T-helper 1 cell treated with Interleukin-12 subunit alpha and Interleukin-12 subunit beta and Interleukin-4 antibody, amounts not matched to agents 30 ng/mL and 1 ng/mL, for 36 hours (primary cell): ENCODE measurements at regions not wholly inside any gene's neighbourhood (a gene's known extent, or its start where the extent isn't known, plus 50 kb on each side); places are given as distances from the start of the nearest gene placed in this dataset.

ENCODE experiments used
- intact Hi-C: fragments of 100-400 bp; cut with micrococcal nuclease; formaldehyde crosslinking; loops from one replicate; pipeline ENCODE4 v1.15.1; 2024

GRCh38 chr2:6771634-6772611 is 93.8 kb downstream of the CMPK2 start:
- intact Hi-C loops = loop anchor here (10.0 kb wide), 1 partner anchor 1407 kb away; no protein-coding TSS in a partner anchor

GRCh38 chr2:6773007-6773693 is 92.6 kb downstream of the CMPK2 start:
- intact Hi-C loops = loop anchor here (10.0 kb wide), 1 partner anchor 1408 kb away; no protein-coding TSS in a partner anchor

- intact Hi-C loops = loop anchor here (10.0 kb wide), 1 partner anchor 1409 kb away; no protein-coding TSS in a partner anchor
These were observed 92.0 kb downstream of the CMPK2 start for GRCh38 chr2:6773694-6774044.

- intact Hi-C loops = loop anchor here (10.0 kb wide), 1 partner anchor 1411 kb away; no protein-coding TSS in a partner anchor
These were observed 89.6 kb downstream of the CMPK2 start for GRCh38 chr2:6776125-6776524.

GRCh38 chr2:6777626-6778025 is 88.1 kb downstream of the CMPK2 start:
- intact Hi-C loops = loop anchor here (10.0 kb wide), 1 partner anchor 1413 kb away; no protein-coding TSS in a partner anchor

- intact Hi-C loops = no loop called here
These were observed 84.9 kb downstream of the CMPK2 start for GRCh38 chr2:6780765-6781274.

GRCh38 chr2:6782517-6783237 is 83.0 kb downstream of the CMPK2 start:
- intact Hi-C loops = no loop called here

GRCh38 chr2:6783238-6783614 is 82.5 kb downstream of the CMPK2 start:
- intact Hi-C loops = no loop called here

GRCh38 chr2:6784291-6784690 is 81.4 kb downstream of the CMPK2 start:
- intact Hi-C loops = no loop called here

GRCh38 chr2:6785493-6785892 is 80.2 kb downstream of the CMPK2 start:
- intact Hi-C loops = no loop called here

- intact Hi-C loops = no loop called here
These were observed 78.3 kb downstream of the CMPK2 start for GRCh38 chr2:6787376-6787775.

- intact Hi-C loops = no loop called here
These were observed 77.1 kb downstream of the CMPK2 start for GRCh38 chr2:6788614-6789013.

- intact Hi-C loops = no loop called here
These were observed 76.1 kb downstream of the CMPK2 start for GRCh38 chr2:6789559-6790138.

GRCh38 chr2:6791682-6792081 is 74.0 kb downstream of the CMPK2 start:
- intact Hi-C loops = no loop called here

- intact Hi-C loops = no loop called here
These were observed 72.8 kb downstream of the CMPK2 start for GRCh38 chr2:6792883-6793282.

- intact Hi-C loops = no loop called here
These were observed 72.3 kb downstream of the CMPK2 start for GRCh38 chr2:6793371-6793770.

- intact Hi-C loops = no loop called here
These were observed 71.8 kb downstream of the CMPK2 start for GRCh38 chr2:6793913-6794312.

GRCh38 chr2:6794448-6794847 is 71.3 kb downstream of the CMPK2 start:
- intact Hi-C loops = no loop called here
